ENCODE measurements at regions not wholly inside any gene's neighbourhood (a gene's known extent, or its start where the extent isn't known, plus 50 kb on each side); places are given as distances from the start of the nearest gene placed in this dataset.

GRCh38 chr2:14342313-14342712, 290.2 kb upstream of the LRATD1 start:
- TF ChIP-seq SIN3A (IDR thresholded peaks at IDR 0.05; ENCODE audit: borderline replicate concordance, insufficient read depth, low read depth, low read length) = no peak
- TF ChIP-seq POLR2AphosphoS5 (IDR thresholded peaks at IDR 0.05; ENCODE audit: low read depth, low read length) = no peak
- TF ChIP-seq CTCF (IDR thresholded peaks at IDR 0.05) = no peak

Data from Panc1 (cell line).